HG02938 (cell line): ENCODE measurements at regions not wholly inside any gene's neighbourhood (a gene's known extent, or its start where the extent isn't known, plus 50 kb on each side); places are given as distances from the start of the nearest gene placed in this dataset.
"Not testable (repeated sequence)": the region's sequence is repeated elsewhere in the genome, so short reads cannot be mapped to it uniquely, and the experiment has no call there.

Experiments used
- ATAC-seq: cut with Tn5 transposase; IDR thresholded peaks from one replicate; pipeline ENCODE4 v1.9.1; 2021; ENCODE audit warnings: mild to moderate bottlenecking, moderate library complexity; ENCODE audit not compliant: unreplicated experiment

- ATAC-seq: no peak
These were observed 912.5 kb upstream of the PABPC4L start for GRCh38 chr4:135114079-135114478.

- no peak for ATAC-seq
These were observed 896.5 kb upstream of the PABPC4L start for GRCh38 chr4:135098061-135098460.

GRCh38 chr4:135073389-135073788, 871.8 kb upstream of the PABPC4L start:
- ATAC-seq: no peak

- ATAC-seq: no peak
These were observed 871.0 kb upstream of the PABPC4L start for GRCh38 chr4:135072553-135072952.

- no peak for ATAC-seq
These were observed 863.8 kb upstream of the PABPC4L start for GRCh38 chr4:135065366-135065765.

GRCh38 chr4:135050086-135050717, 848.6 kb upstream of the PABPC4L start:
- no peak for ATAC-seq

GRCh38 chr4:135032670-135033069, 831.1 kb upstream of the PABPC4L start:
- ATAC-seq: no peak

- no peak for ATAC-seq
These were observed 814.2 kb upstream of the PABPC4L start for GRCh38 chr4:135015771-135016170.

- ATAC-seq: no peak
These were observed 805.8 kb upstream of the PABPC4L start for GRCh38 chr4:135007400-135007799.

- no peak for ATAC-seq
These were observed 797.6 kb upstream of the PABPC4L start for GRCh38 chr4:134999169-134999568.

- ATAC-seq: no peak
These were observed 760.4 kb upstream of the PABPC4L start for GRCh38 chr4:134961963-134962362.

- no peak for ATAC-seq
These were observed 757.3 kb upstream of the PABPC4L start for GRCh38 chr4:134958862-134959261.

GRCh38 chr4:134955059-134955458, 753.5 kb upstream of the PABPC4L start:
- ATAC-seq: no peak

- no peak for ATAC-seq
These were observed 751.2 kb upstream of the PABPC4L start for GRCh38 chr4:134952775-134953174.

GRCh38 chr4:134952305-134952704, 750.7 kb upstream of the PABPC4L start:
- no peak for ATAC-seq

GRCh38 chr4:134948110-134948642, 746.6 kb upstream of the PABPC4L start:
- no peak for ATAC-seq

GRCh38 chr4:134944115-134944514, 742.5 kb upstream of the PABPC4L start:
- no peak for ATAC-seq

GRCh38 chr4:134936014-134936413, 734.4 kb upstream of the PABPC4L start:
- ATAC-seq: no peak

- no peak for ATAC-seq
These were observed 733.7 kb upstream of the PABPC4L start for GRCh38 chr4:134935320-134935719.

GRCh38 chr4:134934036-134934808, 732.6 kb upstream of the PABPC4L start:
- ATAC-seq: no peak

GRCh38 chr4:134915355-134915754, 713.8 kb upstream of the PABPC4L start:
- ATAC-seq: no peak

GRCh38 chr4:134914250-134914649, 712.7 kb upstream of the PABPC4L start:
- not testable (repeated sequence) for ATAC-seq
